NCI-H1105 (cell line): ENCODE measurements at regions not wholly inside any gene's neighbourhood (a gene's known extent, or its start where the extent isn't known, plus 50 kb on each side); places are given as distances from the start of the nearest gene placed in this dataset.
"Not testable (repeated sequence)": the region's sequence is repeated elsewhere in the genome, so short reads cannot be mapped to it uniquely, and the experiment has no call there.

Source experiments
- DNase-seq: peaks from one replicate; lab custom pipeline; 2025; lab: John Stamatoyannopoulos, UW

- no peak for DNase-seq
These were observed 213.4 kb upstream of the XIST start for GRCh38 chrX:74065831-74066390.

- no peak for DNase-seq
These were observed 211.1 kb upstream of the XIST start for GRCh38 chrX:74063426-74064155.

GRCh38 chrX:74061879-74062278 is 209.4 kb upstream of the XIST start:
- no peak for DNase-seq

GRCh38 chrX:74049126-74049525 is 196.6 kb upstream of the XIST start:
- DNase-seq = no peak

GRCh38 chrX:74034066-74034465 is 181.6 kb upstream of the XIST start:
- DNase-seq = not testable (repeated sequence)

- not testable (repeated sequence) for DNase-seq
These were observed 179.0 kb upstream of the XIST start for GRCh38 chrX:74031527-74031926.

GRCh38 chrX:74030766-74031165 is 178.3 kb upstream of the XIST start:
- not testable (repeated sequence) for DNase-seq

- not testable (repeated sequence) for DNase-seq
These were observed 172.6 kb upstream of the XIST start for GRCh38 chrX:74025145-74025544.

GRCh38 chrX:74023203-74023602 is 170.7 kb upstream of the XIST start:
- DNase-seq = no peak

GRCh38 chrX:74018253-74018652 is 165.7 kb upstream of the XIST start:
- DNase-seq = no peak

- peak; percentile 36 for DNase-seq
These were observed 163.0 kb upstream of the XIST start for GRCh38 chrX:74015379-74016019.

- DNase-seq = no peak
These were observed 156.5 kb upstream of the XIST start for GRCh38 chrX:74009041-74009440.

GRCh38 chrX:73992019-73992418 is 139.5 kb upstream of the XIST start:
- no peak for DNase-seq

GRCh38 chrX:73987166-73987565 is 134.7 kb upstream of the XIST start:
- no peak for DNase-seq

- DNase-seq = no peak
These were observed 127.1 kb upstream of the XIST start for GRCh38 chrX:73979551-73980131.

GRCh38 chrX:73977542-73978169 is 125.1 kb upstream of the XIST start:
- no peak for DNase-seq

- not testable (repeated sequence) for DNase-seq
These were observed 114.9 kb upstream of the XIST start for GRCh38 chrX:73967461-73967860.

- DNase-seq = no peak
These were observed 113.3 kb upstream of the XIST start for GRCh38 chrX:73965833-73966232.

GRCh38 chrX:73964579-73964978 is 112.1 kb upstream of the XIST start:
- no peak for DNase-seq

GRCh38 chrX:73963682-73964081 is 111.2 kb upstream of the XIST start:
- DNase-seq = no peak

GRCh38 chrX:73962948-73963347 is 110.4 kb upstream of the XIST start:
- no peak for DNase-seq

- not testable (repeated sequence) for DNase-seq
These were observed 109.4 kb upstream of the XIST start for GRCh38 chrX:73961867-73962266.

- no peak for DNase-seq
These were observed 92.0 kb upstream of the XIST start for GRCh38 chrX:73944563-73944908.
